ENCODE measurements at regions not wholly inside any gene's neighbourhood (a gene's known extent, or its start where the extent isn't known, plus 50 kb on each side); places are given as distances from the start of the nearest gene placed in this dataset.

DNA sequence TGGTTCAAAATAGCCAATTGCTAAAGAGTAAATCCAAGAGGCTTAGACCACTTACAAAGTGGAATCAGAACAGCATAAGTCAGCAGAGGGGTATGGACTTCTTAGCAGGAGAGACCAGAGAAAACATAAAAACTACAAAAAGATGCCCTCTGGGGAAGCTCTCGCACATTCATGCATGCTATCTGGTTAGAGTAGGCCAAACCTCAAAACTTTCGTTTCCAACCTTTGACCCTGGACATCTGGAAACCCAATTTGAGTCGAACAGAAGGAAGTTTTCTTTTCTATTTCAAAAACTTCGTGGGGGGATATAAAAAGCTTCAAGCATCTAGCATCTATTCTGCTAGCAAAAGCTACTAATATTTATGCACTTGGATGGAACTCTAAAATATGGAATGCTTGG lies 523.9 kb upstream of the AGTR1 start:
- TF ChIP-seq EP300 (IDR thresholded peaks at IDR 0.05; ENCODE audit: borderline replicate concordance) (no peak), ZBTB7A (IDR thresholded peaks at IDR 0.05; ENCODE audit: low read depth) (no peak), RAD21 (IDR thresholded peaks at IDR 0.05; ENCODE audit: low read depth) (no peak), REST (IDR thresholded peaks at IDR 0.05; ENCODE audit: low read depth) (no peak), EGR1 (IDR thresholded peaks at IDR 0.05) (no peak), NFIC (IDR thresholded peaks at IDR 0.05) (no peak)
